Endothelial cell of hepatic sinusoid (primary cell): ENCODE measurements at regions not wholly inside any gene's neighbourhood (a gene's known extent, or its start where the extent isn't known, plus 50 kb on each side); places are given as distances from the start of the nearest gene placed in this dataset.

Experiments used
- in situ Hi-C: cut with HindIII; loops from 2 replicates; pipeline ENCODE4 v1.10.0; 2017; ENCODE audit warnings: low sequenced_read_pairs

DNA sequence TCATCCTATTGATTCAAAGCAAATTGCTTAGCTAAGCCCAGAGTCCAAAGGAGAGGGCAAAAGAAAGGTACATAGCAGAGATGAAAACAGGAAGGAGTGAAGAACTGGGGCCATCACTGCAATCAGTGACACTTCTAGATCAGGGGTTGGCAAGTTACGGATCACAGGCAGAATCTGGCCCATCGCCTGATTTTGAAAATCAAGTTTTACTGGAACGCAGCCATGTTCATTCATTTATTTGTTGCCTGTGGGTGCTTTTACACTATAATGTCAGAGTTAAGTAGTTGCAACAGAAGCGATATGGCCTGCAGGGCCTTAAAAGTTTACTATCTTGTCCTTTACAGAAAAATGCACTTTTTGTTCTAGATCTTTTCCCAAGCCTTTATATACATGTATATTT is 271.7 kb upstream of the TOPAZ1 start:
- in situ Hi-C loops = no loop called here

DNA sequence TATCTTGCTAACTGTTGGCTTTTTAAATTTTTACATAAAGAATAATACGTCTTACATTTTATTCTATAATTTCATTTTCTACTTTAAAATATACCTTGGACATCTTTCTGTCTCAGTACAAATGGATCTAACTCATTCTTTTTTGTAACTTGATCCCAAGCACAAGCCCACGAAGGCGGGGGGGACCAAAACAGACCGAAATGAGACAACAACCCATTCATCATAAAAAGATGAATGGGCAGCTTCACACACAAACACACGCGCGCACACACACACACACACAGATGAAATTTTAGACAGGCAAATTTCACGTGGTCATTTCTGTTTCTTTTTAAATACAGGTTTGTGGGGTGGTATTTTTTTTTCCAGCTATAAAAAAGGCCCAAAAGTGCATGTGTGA is 271.3 kb upstream of the TOPAZ1 start:
- in situ Hi-C loops = no loop called here

DNA sequence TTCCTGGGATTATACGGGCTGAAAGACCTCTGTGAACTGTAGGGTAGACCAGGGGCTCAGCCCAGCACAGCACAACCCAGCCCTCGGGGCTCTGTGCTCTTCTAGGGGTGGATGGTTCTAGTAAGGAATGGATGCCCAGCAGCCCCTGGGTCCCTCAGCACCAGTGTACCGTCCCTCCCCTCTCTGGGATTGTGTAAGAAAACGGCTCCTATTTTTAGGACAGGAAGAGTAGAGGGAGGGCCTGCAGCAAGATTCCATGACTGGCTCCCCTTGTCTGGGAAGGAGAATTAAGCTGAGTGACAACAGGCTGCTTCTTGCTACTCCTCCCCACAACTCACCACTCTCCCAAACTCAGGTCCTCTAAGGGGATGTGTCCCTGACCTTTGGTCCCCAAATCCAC is 270.8 kb upstream of the TOPAZ1 start:
- in situ Hi-C loops = no loop called here

DNA sequence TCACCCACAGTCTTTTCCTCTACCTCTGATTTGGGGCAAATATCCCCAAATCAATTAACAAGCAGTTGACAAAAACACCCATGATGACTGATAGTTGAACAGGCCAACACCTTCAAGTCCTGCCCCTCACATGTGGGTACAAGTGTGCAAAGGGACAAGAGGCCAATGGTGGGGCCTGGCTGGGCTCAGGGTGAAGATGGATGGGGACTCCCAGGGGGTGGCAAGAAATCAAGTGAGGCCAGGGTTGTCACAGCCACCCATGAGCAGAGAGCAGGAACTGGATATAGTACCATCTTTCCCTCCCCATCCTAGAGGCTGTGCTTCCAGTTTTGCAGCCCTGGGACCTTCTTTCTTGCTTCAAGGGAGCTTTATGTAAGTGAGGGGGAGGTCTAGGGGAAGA is 270.2 kb upstream of the TOPAZ1 start:
- in situ Hi-C loops = no loop called here

DNA sequence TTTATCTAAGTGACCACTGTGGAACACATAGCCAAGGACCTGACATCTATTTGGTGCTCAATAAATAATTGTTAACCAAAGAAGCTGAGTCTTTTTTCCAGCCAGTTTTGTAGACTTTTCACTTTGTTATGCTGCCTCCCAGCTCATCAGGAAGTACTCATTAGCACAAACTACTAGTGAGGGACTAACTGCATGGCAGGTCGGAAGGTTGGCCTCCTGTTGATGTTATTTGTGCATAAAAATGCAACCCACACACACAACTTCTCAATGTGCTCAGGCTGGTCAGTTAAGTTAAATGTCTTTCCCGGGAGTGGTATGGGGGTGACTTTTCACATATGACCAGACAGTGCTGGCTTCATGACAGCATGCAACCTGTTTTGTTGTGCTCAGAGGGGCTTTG is 263.0 kb upstream of the TOPAZ1 start:
- in situ Hi-C loops = no loop called here

DNA sequence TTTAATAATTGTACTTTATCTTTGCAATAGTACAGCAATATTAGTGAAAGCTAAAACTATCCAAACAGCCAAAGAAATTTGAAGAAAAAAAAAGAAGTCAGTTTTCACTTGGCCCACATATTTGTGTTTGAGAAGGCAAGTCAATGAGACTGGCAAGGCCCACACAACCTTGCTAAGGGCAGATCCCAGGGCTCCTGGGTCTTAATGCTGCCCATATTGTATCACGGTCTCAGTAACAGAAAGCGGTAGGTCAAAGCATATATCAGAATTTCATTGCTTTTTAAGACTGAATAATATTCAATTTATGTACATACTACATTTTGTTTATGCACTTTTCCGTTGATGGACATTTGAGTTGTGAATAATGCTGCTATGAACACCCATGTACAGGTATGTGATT is 262.0 kb upstream of the TOPAZ1 start:
- in situ Hi-C loops = no loop called here

DNA sequence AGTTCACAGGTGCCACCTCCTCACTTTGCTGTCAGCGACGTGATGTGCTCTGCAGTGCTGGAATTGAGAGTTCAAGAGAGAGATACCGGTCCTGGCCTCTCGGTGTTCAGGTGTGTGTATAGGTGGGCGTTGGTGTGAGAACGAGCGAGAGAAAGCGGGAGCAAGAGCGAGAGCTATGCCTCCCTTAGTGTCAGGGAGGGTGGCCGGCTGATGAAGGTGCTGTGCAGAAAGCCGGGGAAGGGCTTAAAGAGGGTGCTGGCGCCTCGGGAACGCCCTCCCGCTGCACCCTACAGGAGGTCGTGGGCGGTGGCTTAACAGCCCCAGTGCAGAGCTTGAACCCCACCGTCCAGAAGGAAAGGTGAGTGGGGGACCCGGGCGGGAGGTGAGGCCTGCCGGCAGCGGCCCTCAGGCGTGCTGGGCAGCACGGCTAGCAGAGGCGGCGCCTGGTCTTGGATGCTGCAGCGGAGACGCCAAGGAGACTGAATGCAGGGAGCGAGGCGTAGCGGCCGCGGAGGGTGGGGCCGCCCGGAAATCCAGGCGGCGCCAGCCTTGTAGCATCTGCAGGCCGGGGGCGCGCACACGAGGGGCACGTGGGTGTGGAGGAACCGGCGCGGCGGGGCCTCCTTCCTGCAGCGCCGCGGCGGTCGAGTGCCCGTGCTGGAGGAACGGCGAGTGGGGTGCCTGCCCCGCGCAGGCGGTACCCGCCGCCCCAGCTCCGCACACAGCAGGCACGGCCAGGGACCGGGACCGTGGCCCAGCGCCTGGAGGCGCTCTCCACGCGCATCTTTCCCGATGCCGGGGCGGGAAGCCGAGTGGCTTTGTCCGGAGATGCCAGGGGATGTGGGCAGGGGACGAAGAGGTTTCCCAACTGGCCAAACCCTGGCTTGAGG is 246.8 kb upstream of the TOPAZ1 start:
- in situ Hi-C loops = loop anchor here (5.0 kb wide), 1 partner anchor 68 kb away; no protein-coding TSS in a partner anchor

DNA sequence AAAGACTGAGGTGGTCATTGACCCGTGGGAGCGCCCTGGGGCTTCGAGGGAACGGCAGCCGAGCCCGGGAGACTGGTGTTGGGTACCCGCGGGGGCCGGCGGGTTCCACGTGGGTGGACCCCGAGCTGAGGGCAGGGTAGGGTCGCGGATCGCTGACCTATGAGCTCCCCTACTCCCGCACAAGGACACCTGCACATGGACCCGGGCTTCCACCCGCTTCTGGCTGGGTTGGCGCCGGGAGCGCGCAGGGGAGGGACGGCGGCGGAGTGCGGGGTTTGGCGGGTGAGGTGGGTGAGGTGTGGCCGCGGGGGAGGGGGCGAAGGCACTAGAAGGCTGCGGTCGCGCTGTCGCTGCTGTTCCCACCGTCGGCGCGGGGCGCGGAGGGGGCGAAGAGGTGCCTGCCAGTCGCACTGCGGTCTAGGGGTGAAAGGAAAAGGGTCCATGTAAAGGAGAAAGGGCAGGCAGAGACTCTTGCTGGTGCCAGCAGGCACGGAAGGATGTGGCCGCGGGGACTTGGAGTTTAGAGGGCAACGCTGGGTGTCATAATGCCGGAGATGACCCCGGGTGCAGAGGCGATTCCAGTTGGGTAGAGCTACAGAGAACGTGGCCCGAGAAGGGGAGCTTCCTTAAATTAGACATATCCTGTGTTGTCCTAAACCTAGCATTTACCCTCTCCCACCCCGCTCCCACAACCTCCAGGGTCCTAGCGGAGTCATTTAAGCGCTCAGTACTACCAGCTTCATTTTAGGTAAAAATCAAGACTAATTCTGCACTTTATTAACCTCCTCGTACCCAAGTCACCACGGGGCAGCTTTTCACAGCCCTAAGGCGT is 245.9 kb upstream of the TOPAZ1 start:
- in situ Hi-C loops = loop anchor here (5.0 kb wide), 1 partner anchor 68 kb away; no protein-coding TSS in a partner anchor

DNA sequence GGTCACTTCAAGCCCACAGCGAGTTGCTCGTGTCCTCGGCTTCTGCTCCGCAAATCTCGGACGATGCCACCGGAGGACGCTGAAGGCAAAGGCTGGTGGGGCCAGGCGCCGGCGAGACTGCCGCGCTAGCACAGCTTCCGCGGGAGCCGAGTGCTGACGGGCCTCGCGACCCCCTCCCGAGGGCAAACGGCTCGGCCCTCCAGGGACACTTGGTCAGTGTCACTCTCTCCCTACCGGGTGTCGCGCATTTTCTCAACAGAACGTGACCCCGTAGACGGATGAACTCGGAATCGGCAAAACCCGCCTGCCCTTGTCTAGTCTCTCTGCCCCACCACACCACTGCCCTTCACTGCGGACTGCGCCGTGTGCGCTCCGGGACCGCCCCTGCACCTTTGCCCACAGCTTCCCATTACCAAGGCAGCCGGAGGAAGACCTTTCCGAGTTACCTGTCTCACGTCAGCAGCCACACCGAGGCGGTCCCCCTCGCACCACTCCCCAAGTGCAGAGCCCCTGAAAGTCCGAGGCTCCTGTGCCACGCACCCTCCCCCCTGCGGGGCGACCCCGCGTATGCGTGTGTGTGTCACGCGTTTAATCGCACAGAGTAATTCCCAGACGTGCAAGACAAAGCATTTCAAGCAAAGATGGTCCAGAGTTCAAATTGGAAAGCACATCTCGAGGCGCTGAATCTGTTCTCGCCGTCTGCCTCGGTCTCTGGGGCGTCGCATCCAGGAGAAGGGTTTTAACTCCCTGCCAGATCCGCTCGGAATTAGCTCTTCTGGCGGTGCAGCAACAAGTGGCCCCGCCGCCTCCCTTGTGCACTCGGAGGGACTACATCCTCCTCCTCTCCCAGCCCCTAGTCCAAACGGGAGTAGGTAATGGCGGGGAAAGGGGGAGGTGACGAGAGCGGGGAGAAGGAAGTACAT is 245.0 kb upstream of the TOPAZ1 start:
- in situ Hi-C loops = loop anchor here (5.0 kb wide), 1 partner anchor 69 kb away; no protein-coding TSS in a partner anchor

DNA sequence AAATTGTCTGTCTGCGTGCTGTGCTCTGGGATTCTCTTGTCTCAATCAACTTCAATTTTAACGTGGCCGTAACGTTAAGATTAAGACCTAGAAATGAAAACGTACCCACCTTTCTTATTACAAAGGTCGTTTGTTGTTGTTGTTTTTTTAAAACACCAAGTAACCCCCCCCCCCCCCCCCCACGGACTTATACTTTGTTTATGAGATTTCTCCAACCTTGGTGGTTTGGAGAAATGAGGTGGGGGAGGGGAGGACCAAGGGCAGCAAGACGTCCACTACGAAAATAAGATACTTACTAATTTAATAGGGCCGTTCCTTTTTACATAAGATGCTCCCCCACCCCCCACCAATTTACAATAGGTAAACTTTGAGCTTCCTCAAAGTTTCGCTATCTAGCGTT is 244.4 kb upstream of the TOPAZ1 start:
- in situ Hi-C loops = loop anchor here (5.0 kb wide), 1 partner anchor 70 kb away; no protein-coding TSS in a partner anchor

DNA sequence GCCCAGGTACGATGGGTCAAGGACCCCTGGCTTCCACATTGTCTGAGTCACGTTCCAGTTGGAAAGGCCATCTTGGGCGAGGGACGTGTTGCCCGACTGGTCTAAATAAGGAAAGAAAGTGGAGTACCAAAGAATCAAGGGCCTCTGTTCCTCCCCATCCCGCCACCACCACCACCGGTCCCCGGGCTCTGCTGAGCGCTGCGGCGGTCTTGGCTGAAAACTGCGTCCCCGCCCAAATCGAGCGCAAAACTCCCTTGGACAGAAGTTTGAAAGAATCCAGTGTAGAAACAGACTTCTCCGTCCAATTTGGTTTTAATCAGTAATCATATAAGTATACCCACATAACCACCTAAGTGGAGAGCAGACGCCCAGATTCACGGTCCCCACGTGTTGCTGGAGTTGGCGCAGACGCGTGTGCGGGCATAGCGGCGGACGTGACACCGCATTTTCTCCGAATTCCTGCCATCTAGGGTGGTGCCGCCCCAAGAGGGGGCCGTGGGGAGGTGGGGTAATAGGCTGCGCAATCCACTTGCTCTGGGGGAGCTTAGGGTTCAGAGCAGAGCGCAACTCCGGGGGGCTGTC is 243.8 kb upstream of the TOPAZ1 start:
- in situ Hi-C loops = loop anchor here (5.0 kb wide), 1 partner anchor 71 kb away; no protein-coding TSS in a partner anchor

DNA sequence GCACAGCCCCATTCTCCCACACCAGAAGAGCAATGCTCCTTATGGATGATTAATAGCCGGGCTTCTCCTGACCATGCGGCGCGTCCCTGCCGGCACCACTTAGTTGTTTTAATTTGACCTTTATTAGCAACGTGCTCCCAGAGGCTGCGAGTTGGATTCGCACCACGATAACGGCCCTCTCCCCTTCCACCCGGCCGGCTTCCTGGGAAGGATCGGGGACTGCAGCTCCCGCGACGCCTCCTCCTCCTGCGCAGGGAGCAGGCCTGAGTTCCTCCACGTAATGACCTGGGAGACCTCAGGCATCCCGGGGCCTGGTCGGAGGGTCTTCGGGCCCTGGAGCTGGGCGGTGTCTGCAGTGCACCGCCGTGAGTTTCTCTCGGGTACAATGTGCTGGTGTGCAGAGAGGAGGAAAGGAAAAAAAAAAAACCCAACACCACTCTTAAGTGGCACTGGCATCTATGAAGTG is 243.3 kb upstream of the TOPAZ1 start:
- in situ Hi-C loops = loop anchor here (5.0 kb wide), 1 partner anchor 71 kb away; no protein-coding TSS in a partner anchor

DNA sequence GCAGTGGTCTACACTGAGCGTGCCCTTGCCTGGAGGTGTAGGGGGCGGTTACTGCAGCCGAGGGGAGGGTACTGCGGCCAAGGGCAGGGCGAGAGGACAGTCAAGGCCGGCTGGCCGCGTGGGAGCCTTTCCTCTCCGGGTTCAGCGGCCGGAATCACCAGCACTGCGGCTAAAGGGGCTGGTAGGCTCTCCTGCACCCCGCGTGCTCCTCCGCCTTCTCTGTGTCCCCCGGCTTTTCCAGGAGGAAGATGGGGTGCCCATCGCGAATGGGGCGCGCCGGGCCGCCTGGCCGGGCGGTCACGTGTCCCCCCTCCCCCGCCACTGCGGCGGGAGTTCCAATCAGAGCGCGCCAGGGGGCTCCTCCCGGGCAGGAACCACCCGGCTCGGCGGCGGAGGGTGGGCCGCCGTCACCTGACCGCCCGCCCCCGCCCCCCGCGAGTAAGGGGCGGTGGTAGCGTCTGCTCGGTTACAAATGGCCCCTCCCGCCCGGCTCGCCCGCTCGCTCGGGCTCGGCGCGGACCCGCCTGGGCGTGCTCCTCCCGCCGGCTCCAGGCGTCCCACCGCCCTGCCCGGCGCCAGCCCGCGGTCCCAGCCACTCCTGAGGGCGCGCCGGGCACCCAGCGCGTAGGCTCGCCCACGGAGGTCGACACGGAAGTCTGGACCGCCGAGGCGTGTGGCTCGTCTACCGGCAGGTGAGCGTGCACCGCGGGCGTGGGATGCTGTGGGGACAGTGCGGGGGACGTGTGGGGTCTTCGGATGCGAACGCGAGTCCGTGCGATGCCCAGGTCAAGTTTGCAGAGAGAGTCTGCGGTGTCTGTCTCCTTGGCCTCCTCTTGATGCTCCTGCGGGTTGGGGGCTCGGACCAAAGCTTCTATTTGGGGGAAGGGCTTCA is 242.6 kb upstream of the TOPAZ1 start:
- in situ Hi-C loops = loop anchor here (5.0 kb wide), 1 partner anchor 72 kb away; no protein-coding TSS in a partner anchor

DNA sequence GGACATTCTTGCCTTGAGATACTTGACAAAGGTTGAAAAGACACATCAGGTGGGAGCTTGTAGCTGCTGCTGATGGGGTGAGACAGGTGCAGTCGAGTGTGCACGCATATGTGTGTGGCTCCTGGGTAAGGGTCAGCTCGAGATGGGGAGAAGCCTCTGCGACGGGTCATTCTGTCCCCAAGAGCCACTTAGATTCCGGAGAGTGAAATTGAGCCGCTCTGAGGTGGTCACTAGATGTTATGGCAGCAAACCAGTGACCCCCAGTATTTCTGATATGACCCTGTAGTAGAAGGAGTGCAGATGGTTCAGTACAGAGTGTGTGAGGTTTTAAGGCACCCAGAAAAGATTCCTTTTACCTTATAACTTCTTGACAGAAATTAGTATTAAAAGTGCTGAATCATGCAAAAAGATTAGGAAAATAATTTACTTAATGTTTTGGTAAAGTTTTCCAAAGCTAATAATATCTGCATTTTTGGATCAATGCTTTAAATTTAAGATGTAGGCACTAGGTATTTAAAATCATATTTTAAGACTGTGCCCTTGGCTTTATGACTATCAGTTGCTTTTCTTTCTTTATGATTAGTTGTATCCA is 241.9 kb upstream of the TOPAZ1 start:
- in situ Hi-C loops = loop anchor here (5.0 kb wide), 1 partner anchor 73 kb away; no protein-coding TSS in a partner anchor

DNA sequence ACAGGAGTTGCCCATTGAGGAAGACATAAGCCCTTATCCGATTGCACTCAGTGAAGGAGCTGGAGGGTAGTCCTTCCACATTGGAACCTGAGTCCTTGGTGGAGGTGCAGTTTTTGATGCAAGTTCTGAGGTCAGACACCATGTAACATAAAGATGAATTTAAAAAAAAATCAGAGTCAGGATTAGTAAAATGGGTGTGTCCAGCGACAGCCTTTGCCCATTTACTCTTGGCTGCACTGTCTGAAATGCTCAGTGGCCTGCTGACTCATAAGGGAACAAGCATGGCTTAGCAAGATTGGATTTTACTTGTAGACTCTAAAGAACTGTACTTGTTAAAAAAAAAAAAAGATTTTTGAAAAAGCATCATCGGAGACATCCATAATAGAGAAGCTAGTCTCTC is 241.1 kb upstream of the TOPAZ1 start:
- in situ Hi-C loops = no loop called here

DNA sequence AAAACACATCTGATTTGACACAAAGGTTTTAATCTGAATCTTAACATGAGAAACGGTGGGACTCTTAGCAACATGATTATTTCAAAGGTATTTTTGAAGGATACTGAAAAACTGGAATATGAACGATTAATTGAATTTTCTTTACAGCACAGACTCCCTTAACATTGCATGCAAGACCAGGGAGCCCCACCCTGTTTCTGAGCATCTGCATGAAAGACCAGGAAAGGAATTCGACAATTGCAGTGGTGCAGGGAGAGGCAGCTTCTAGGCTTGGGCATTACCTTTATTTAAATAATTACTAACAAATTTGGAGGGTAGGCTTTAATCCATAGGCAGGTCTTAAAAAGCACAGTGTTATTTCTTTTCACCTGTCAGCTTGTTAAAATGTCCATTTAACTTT is 240.6 kb upstream of the TOPAZ1 start:
- in situ Hi-C loops = no loop called here

DNA sequence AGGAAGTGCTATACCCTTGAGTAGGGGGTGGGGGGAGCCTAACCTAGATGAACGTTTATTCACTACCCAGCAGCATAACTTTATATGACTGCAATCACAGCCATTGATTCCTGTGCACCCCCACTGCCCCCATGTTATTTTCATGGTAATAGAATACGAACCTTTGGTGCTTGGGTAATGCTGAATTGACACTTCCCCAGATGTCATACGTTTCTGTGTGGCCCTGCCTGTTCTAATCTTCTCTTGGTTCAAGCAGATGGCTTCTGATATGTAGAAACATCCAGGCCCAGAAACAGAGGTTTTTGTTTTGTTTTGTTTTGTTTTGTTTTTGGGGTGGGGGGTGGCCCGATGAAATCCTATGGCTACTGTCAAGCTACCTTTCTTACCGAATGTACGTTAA is 237.9 kb upstream of the TOPAZ1 start:
- in situ Hi-C loops = no loop called here

DNA sequence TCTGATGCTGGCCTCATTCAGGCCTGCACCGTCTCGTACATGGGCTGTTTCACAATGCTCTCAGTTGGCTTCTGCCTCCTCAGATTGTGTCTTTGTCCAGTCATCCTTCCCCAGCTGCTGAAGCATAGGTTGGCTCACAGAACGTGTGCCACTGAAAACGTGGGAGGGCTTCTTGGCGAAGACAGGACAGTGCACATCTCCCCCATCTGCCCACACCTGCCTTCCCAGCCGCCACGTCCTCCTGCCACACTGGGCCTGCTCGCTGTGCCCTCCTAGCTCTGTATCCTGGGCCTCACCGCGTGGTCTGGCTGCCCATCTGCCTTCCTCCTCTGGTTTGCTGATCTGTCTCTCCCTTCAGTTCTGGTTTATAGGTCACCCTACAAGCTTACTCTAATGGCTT is 230.0 kb upstream of the TOPAZ1 start:
- in situ Hi-C loops = loop anchor here (5.0 kb wide), 2 partner anchors 49 to 224 kb away; no protein-coding TSS in a partner anchor
